HL-60 (cell line): ENCODE measurements at regions not wholly inside any gene's neighbourhood (a gene's known extent, or its start where the extent isn't known, plus 50 kb on each side); places are given as distances from the start of the nearest gene placed in this dataset.

Experiments
- GABPA ChIP-seq: IDR thresholded peaks from 2 replicates; pipeline ENCODE4 v1.6.1; 2012; ENCODE audit warnings: low read depth
- POLR2AphosphoS5 ChIP-seq: IDR thresholded peaks from 2 replicates; pipeline ENCODE4 v1.6.1; 2012; ENCODE audit warnings: low read depth
- SPI1 ChIP-seq: IDR thresholded peaks from 2 replicates; pipeline ENCODE4 v1.6.1; 2012; ENCODE audit warnings: low read depth, mild to moderate bottlenecking, borderline replicate concordance
- TF ChIP-seq, protein P1 (sequence below): IDR thresholded peaks from one replicate; pipeline ENCODE4 v1.5.1; 2011; ENCODE audit warnings: low read length, control low read depth, inconsistent platforms; ENCODE audit not compliant: insufficient read depth
- TF ChIP-seq, protein P2 (sequence below): IDR thresholded peaks from 2 replicates; pipeline ENCODE4 v1.6.1; 2012; ENCODE audit warnings: low read depth; ENCODE audit not compliant: insufficient replicate concordance

DNA sequence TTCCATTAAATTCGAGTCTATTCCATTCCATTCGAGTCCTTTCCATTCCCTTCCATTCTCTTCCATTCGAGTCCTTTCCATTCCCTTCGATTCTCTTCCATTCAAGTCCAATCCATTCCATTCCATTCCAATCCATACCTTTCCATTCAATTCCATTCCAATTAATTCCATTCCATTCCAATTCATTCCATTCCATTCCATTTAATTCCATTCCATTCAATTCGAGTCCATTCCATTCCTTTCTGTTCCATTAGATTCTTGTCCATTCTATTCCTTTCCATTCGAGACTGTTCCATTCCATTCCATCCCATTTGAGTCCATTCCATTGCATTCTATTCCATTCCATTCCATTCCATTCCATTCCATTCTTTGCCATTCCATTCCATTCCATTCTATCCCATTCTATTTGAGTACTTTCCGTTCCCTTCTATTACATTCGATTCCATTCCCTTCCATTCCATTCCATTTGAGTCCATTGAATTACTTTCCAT, 1130.0 kb downstream of the RPIA start:
- TF ChIP-seq, protein P1, sequence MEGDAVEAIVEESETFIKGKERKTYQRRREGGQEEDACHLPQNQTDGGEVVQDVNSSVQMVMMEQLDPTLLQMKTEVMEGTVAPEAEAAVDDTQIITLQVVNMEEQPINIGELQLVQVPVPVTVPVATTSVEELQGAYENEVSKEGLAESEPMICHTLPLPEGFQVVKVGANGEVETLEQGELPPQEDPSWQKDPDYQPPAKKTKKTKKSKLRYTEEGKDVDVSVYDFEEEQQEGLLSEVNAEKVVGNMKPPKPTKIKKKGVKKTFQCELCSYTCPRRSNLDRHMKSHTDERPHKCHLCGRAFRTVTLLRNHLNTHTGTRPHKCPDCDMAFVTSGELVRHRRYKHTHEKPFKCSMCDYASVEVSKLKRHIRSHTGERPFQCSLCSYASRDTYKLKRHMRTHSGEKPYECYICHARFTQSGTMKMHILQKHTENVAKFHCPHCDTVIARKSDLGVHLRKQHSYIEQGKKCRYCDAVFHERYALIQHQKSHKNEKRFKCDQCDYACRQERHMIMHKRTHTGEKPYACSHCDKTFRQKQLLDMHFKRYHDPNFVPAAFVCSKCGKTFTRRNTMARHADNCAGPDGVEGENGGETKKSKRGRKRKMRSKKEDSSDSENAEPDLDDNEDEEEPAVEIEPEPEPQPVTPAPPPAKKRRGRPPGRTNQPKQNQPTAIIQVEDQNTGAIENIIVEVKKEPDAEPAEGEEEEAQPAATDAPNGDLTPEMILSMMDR = no peak
- TF ChIP-seq, protein P2, sequence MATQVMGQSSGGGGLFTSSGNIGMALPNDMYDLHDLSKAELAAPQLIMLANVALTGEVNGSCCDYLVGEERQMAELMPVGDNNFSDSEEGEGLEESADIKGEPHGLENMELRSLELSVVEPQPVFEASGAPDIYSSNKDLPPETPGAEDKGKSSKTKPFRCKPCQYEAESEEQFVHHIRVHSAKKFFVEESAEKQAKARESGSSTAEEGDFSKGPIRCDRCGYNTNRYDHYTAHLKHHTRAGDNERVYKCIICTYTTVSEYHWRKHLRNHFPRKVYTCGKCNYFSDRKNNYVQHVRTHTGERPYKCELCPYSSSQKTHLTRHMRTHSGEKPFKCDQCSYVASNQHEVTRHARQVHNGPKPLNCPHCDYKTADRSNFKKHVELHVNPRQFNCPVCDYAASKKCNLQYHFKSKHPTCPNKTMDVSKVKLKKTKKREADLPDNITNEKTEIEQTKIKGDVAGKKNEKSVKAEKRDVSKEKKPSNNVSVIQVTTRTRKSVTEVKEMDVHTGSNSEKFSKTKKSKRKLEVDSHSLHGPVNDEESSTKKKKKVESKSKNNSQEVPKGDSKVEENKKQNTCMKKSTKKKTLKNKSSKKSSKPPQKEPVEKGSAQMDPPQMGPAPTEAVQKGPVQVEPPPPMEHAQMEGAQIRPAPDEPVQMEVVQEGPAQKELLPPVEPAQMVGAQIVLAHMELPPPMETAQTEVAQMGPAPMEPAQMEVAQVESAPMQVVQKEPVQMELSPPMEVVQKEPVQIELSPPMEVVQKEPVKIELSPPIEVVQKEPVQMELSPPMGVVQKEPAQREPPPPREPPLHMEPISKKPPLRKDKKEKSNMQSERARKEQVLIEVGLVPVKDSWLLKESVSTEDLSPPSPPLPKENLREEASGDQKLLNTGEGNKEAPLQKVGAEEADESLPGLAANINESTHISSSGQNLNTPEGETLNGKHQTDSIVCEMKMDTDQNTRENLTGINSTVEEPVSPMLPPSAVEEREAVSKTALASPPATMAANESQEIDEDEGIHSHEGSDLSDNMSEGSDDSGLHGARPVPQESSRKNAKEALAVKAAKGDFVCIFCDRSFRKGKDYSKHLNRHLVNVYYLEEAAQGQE = no peak
- TF ChIP-seq POLR2AphosphoS5 (no peak), GABPA (no peak), SPI1 (no peak)
